ENCODE measurements at regions not wholly inside any gene's neighbourhood (a gene's known extent, or its start where the extent isn't known, plus 50 kb on each side); places are given as distances from the start of the nearest gene placed in this dataset.
"Not testable (repeated sequence)": the region's sequence is repeated elsewhere in the genome, so short reads cannot be mapped to it uniquely, and the experiment has no call there.

- no peak for DNase-seq (ENCODE audit: low read depth)
- no peak for TF ChIP-seq CTCF (conservative IDR thresholded peaks at IDR 0.05; ENCODE audit: low read depth, low read length)
Observed at GRCh38 chr4:174389439-174389838, 105.7 kb downstream of the CEP44 start.

DNA sequence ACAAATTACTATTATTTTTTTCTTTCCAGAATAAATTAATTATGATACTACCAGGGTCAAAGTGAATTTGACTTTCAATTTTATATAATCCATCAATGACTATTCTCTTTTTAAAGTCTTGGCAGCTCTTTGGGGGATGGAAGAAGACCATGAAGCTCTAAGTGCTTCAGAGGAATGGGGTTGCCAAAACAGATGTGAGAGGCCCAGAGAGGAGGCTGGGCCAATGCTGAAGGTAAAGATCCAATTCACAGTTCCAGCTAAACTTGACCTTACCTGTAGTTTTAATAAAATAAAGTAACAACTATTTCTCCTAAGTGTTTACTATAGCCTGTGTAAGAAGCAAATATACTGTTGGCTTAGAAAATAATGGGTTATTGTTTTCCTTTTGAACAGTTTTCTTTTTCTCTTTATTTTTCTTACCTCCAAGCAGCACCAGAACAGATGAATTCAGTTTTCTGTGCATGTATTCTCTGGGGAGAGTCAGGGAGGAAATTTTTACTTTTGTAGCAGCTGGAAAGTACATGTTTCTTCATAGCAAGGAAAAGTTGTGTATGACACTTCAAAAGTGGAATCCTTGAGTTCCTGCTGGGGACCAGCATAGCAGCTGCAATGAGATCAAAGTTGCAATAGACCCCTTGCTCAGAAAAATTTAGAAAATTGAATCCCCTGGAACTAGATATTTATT, 104.9 kb downstream of the CEP44 start:
- TF ChIP-seq CTCF (conservative IDR thresholded peaks at IDR 0.05; ENCODE audit: low read depth, low read length): no peak
- DNase-seq (ENCODE audit: low read depth): no peak
- no peak overlapping the region for H3K4me3 ChIP-seq (ENCODE audit: low read depth, low read length)

More at GRCh38 chr4:174389439-174389838, 105.7 kb downstream of the CEP44 start:
- H3K4me3 ChIP-seq (ENCODE audit: low read depth, low read length): no peak overlapping the region

DNA sequence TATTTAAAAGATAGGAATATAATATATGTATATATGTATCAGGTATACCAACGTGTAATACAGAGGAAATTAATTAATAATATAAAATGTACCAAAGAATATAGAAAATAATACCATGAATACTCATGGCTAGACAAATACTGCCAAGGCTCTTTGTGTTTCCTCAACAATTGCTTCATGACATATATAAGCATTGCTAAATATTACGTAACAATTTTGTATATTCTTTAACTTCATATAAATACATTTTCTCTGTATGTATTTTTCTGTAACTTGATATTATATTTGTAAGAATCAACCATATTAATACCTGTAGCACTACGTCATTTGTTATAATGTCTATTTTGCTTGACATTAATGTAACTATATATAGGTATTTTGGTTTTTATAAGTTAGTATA, 104.0 kb downstream of the CEP44 start:
- no peak overlapping the region for H3K4me3 ChIP-seq (ENCODE audit: low read depth, low read length)
- no peak for DNase-seq (ENCODE audit: low read depth)
- TF ChIP-seq CTCF (conservative IDR thresholded peaks at IDR 0.05; ENCODE audit: low read depth, low read length): no peak

DNA sequence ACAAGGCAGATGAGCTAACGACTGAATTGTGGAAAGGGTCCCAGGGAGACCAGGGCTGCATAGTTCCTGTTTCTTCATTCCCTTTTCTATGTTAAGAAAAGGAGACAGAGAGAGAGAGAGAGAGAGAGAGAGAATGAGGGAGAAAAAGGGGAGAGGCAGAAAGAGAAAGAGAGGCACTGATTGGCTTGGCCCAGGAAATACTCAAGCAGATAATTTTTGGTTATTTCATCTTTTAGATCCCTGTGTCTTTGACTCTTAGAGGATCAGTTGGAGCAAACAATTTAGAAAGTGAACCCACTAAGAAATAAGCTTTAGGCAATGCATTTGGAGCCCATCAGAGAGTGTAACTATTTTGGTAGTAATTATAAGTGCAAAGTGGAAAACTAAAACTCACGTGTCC, 103.4 kb downstream of the CEP44 start:
- H3K4me3 ChIP-seq (ENCODE audit: low read depth, low read length): no peak overlapping the region
- no peak for DNase-seq (ENCODE audit: low read depth)
- no peak for TF ChIP-seq CTCF (conservative IDR thresholded peaks at IDR 0.05; ENCODE audit: low read depth, low read length)

- DNase-seq (ENCODE audit: low read depth): no peak
- no peak overlapping the region for H3K4me3 ChIP-seq (ENCODE audit: low read depth, low read length)
- TF ChIP-seq CTCF (conservative IDR thresholded peaks at IDR 0.05; ENCODE audit: low read depth, low read length): no peak
Observed at GRCh38 chr4:174383783-174384182, 100.1 kb downstream of the CEP44 start.

DNA sequence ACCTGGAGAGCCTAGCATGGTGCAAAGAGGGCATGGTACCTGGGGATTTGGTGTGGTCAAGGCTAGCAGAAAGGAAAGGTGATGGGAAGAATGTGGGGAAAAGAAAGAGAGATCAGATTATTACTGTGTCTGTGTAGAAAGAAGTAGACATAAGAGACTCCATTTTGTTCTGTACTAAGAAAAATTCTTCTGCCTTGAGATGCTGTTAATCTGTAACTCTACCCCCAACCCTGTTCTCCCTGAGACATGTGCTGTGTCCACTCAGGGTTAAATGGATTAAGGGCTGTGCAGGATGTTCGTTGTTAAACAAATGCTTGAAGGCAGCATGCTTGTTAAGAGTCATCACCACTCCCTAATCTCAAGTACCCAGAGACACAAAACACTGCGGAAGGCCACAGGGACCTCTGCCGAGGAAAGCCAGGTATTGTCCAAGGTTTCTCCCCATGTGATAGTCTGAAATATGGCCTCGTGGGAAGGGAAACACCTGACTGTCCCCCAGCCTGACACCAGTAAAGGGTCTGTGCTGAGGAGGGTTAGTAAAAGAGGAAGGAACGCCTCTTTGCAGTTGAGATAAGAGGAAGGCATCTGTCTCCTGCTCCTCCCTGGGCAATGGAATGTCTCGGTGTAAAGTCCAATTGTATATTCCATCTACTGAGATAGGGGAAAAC, 99.4 kb downstream of the CEP44 start:
- H3K4me3 ChIP-seq (ENCODE audit: low read depth, low read length); DNase-seq (ENCODE audit: low read depth): not testable (repeated sequence)

Data from choroid plexus epithelial cell (primary cell).